SK-N-SH (cell line): ENCODE measurements at regions not wholly inside any gene's neighbourhood (a gene's known extent, or its start where the extent isn't known, plus 50 kb on each side); places are given as distances from the start of the nearest gene placed in this dataset.

Experiments used
- CTCF ChIA-PET: fragments of 300-600, 350-600 bp; formaldehyde crosslinking; extraction: SDS; loops from one replicate; lab custom pipeline; 2021; lab: Yijun Ruan, JAX
- POLR2A ChIA-PET: fragments of 350-600 bp; sonication (Branson Sonifier 250); formaldehyde crosslinking; extraction: SDS; loops from one replicate; lab custom pipeline; 2020; ENCODE audit warnings: antibody characterized with exemption, inconsistent platforms; lab: Yijun Ruan, JAX
- DNase-seq: peaks from one replicate; pipeline ENCODE4 v3.0.0; 2012
- H2AFZ ChIP-seq: fragments of 200-600 bp; sonication (generic); 2 replicates; pipeline ENCODE4 v1.8.1; 2016; ENCODE audit warnings: antibody characterized with exemption, mild to moderate bottlenecking, low read depth
- H3F3A ChIP-seq: fragments of 200-600 bp; sonication (generic); replicated peaks from 2 replicates; pipeline ENCODE3; 2016; ENCODE audit warnings: antibody characterized with exemption, mild to moderate bottlenecking; ENCODE audit not compliant: insufficient read depth
- H3K27ac ChIP-seq, 2 experiments: fragments of 200-500 bp in 1 of 2; fragments of 200-600 bp in 1 of 2; sonication (Bioruptor generic) in 1 of 2; sonication (generic), shearing (Covaris generic) in 1 of 2; 2 replicates each; pipeline versions ENCODE4 v1.5.1 to v1.6.1; 2014 to 2016; ENCODE audit warnings: low read depth in 2 of 2, inconsistent platforms in 1 of 2, low read length in 1 of 2, mild to moderate bottlenecking in 1 of 2, mixed read lengths in 1 of 2
- H3K27me3 ChIP-seq: fragments of 200-600 bp; sonication (generic), shearing (Covaris generic); 2 replicates; pipeline ENCODE4 v1.6.1; 2016; ENCODE audit warnings: mixed run types; ENCODE audit not compliant: insufficient read depth
- H3K36me3 ChIP-seq, 2 experiments: fragments of 200-500 bp in 1 of 2; fragments of 200-600 bp in 1 of 2; sonication (Bioruptor generic) in 1 of 2; sonication (generic) in 1 of 2; replicated peaks in 1 of 2; 2 replicates each; pipeline versions ENCODE3 to v1.5.1; 2014 to 2016; ENCODE audit warnings: low read length in 1 of 2, mild to moderate bottlenecking in 1 of 2; ENCODE audit not compliant: insufficient read depth in 2 of 2, control insufficient read depth in 1 of 2
- H3K4me1 ChIP-seq, 2 experiments: fragments of 200-500 bp in 1 of 2; fragments of 200-600 bp in 1 of 2; sonication (Bioruptor generic) in 1 of 2; sonication (generic), shearing (Covaris generic) in 1 of 2; 2 replicates each; pipeline versions ENCODE4 v1.5.1 to v1.6.1; 2014 to 2016; ENCODE audit warnings: low read depth in 1 of 2, low read length in 1 of 2, mixed run types in 1 of 2; ENCODE audit not compliant: insufficient read depth in 2 of 2, control insufficient read depth in 1 of 2
- H3K4me2 ChIP-seq: fragments of 200-600 bp; sonication (generic), shearing (Covaris generic); 2 replicates; pipeline ENCODE4 v1.6.1; 2017; ENCODE audit warnings: mixed run types
- H3K4me3 ChIP-seq, 2 experiments: fragments of 200-500 bp in 1 of 2; fragments of 200-600 bp in 1 of 2; sonication (Bioruptor generic) in 1 of 2; sonication (generic), shearing (Covaris generic) in 1 of 2; 2 replicates each; pipeline versions ENCODE4 v1.5.1 to v1.8.1; 2014 to 2016; ENCODE audit warnings: low read depth in 2 of 2, inconsistent platforms in 1 of 2, low read length in 1 of 2, mild to moderate bottlenecking in 1 of 2, mixed read lengths in 1 of 2, moderate library complexity in 1 of 2
- H3K79me2 ChIP-seq: fragments of 200-600 bp; sonication (generic); 2 replicates; pipeline ENCODE4 v1.8.1; 2017; ENCODE audit warnings: mild to moderate bottlenecking; ENCODE audit not compliant: insufficient read depth
- H3K9ac ChIP-seq: fragments of 200-600 bp; sonication (generic); 2 replicates; pipeline ENCODE4 v1.6.1; 2017; ENCODE audit warnings: mixed run types
- H3K9me2 ChIP-seq: fragments of 200-600 bp; sonication (generic); 2 replicates; pipeline ENCODE4 v1.6.1; 2017; ENCODE audit warnings: mixed run types
- H3K9me3 ChIP-seq: fragments of 200-600 bp; sonication (generic); 2 replicates; pipeline ENCODE4 v1.6.1; 2017; ENCODE audit warnings: mixed run types, mild to moderate bottlenecking, moderate library complexity
- H4K20me1 ChIP-seq: fragments of 200-600 bp; sonication (generic); 2 replicates; pipeline ENCODE4 v1.6.1; 2017; ENCODE audit warnings: mild to moderate bottlenecking, mixed run types; ENCODE audit not compliant: insufficient read depth
- ELF1 ChIP-seq: IDR thresholded peaks from 2 replicates; pipeline ENCODE4 v1.4.0; 2012
- EP300 ChIP-seq, 2 experiments: IDR thresholded peaks; 2 replicates each; pipeline versions ENCODE4 v1.4.0 to v1.6.1; 2012; ENCODE audit warnings: borderline replicate concordance in 1 of 2, low read depth in 1 of 2, low read length in 1 of 2
- EZH2phosphoT487 ChIP-seq: fragments of 200-600 bp; sonication (generic); IDR thresholded peaks from 2 replicates; pipeline ENCODE4 v1.6.1; 2017; ENCODE audit warnings: low read depth, mixed run types, mild to moderate bottlenecking, antibody characterized with exemption, moderate library complexity, borderline replicate concordance
- FOXJ3 ChIP-seq: sonication (generic); formaldehyde crosslinking; IDR thresholded peaks from 2 replicates; pipeline ENCODE4 v1.5.1; 2020; ENCODE audit warnings: mild to moderate bottlenecking, missing genetic modification reagents
- FOXM1 ChIP-seq: IDR thresholded peaks from 2 replicates; pipeline ENCODE4 v1.4.0; 2012; ENCODE audit warnings: low read depth, mild to moderate bottlenecking
- GABPA ChIP-seq: IDR thresholded peaks from 2 replicates; pipeline ENCODE4 v1.4.0; 2012; ENCODE audit warnings: low read depth, mild to moderate bottlenecking
- MEF2A ChIP-seq: IDR thresholded peaks from 2 replicates; pipeline ENCODE4 v1.4.0; 2012; ENCODE audit warnings: low read depth, borderline replicate concordance
- MXI1 ChIP-seq: IDR thresholded peaks from 2 replicates; pipeline ENCODE4 v1.6.1; 2012; ENCODE audit warnings: mild to moderate bottlenecking, low read depth, low read length, improper control_type of control experiment
- NFIC ChIP-seq: IDR thresholded peaks from 2 replicates; pipeline ENCODE4 v1.4.0; 2012; ENCODE audit warnings: borderline replicate concordance
- POLR2AphosphoS5 ChIP-seq: IDR thresholded peaks from 2 replicates; pipeline ENCODE4 v1.6.1; 2012; ENCODE audit warnings: low read depth, low read length
- RCOR1 ChIP-seq: fragments of 150-350 bp; IDR thresholded peaks from 2 replicates; pipeline ENCODE4 v1.6.1; 2017; ENCODE audit warnings: antibody characterized with exemption, low read length
- RFX5 ChIP-seq: IDR thresholded peaks from 2 replicates; pipeline ENCODE4 v1.6.1; 2012; ENCODE audit warnings: mild to moderate bottlenecking, improper control_type of control experiment, low read length
- RXRA ChIP-seq: IDR thresholded peaks from 2 replicates; pipeline ENCODE4 v1.4.0; 2012; ENCODE audit warnings: low read depth, mild to moderate bottlenecking, borderline replicate concordance
- TAF1 ChIP-seq: IDR thresholded peaks from 2 replicates; pipeline ENCODE4 v1.6.1; 2012; ENCODE audit warnings: low read depth, mild to moderate bottlenecking, low read length, moderate library complexity, borderline replicate concordance
- WGBS: methylation state at CpG from one replicate; pipeline ENCODE4 v1.1.6; 2017; ENCODE audit warnings: low lambda C conversion rate; 5-methylcytosine and 5-hydroxymethylcytosine counted together
- TF ChIP-seq, protein P1 (sequence below): IDR thresholded peaks from 2 replicates; pipeline ENCODE4 v1.4.0; 2012; ENCODE audit warnings: low read depth
- TF ChIP-seq, protein P2 (sequence below): fragments of 150-350 bp; IDR thresholded peaks from 2 replicates; pipeline ENCODE4 v1.6.1; 2016; ENCODE audit warnings: mild to moderate bottlenecking, low read depth, low read length
- TF ChIP-seq, protein P3 (sequence below): IDR thresholded peaks from 2 replicates; pipeline ENCODE4 v1.4.0; 2012; ENCODE audit warnings: low read depth, borderline replicate concordance
- TF ChIP-seq, protein P4 (sequence below): fragments of 150-350 bp; IDR thresholded peaks from 2 replicates; pipeline ENCODE4 v1.6.1; 2017; ENCODE audit warnings: antibody characterized with exemption, low read length, low read depth, borderline replicate concordance
- TF ChIP-seq, protein P5 (sequence below): fragments of 200-600 bp; sonication (generic); IDR thresholded peaks from 2 replicates; pipeline ENCODE4 v1.6.1; 2017; ENCODE audit warnings: antibody characterized with exemption, mild to moderate bottlenecking, moderate library complexity
- TF ChIP-seq, protein P6 (sequence below): IDR thresholded peaks from 2 replicates; pipeline ENCODE4; 2012

DNA sequence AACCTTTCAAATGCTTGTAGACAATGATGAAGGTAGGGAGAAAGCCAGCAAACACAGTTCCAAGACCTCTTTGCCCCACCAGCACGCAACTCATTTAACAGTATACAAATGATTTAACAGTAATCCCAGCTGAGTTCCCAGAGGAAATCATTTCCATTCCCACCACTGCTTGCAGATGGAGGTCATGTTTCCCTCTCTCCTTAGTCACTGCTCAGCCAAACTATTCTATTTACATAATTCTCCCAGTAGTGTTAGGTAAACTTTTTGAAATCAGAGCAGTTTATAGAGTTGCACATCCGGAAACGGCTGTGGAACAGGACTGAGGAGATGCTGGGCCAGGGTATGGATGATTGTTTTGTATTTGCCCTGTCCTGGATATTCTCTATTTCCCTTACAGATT, 328.5 kb downstream of the FIGN start:
- Histone ChIP-seq H3F3A (no peaks in the 10 kb centered on the region), H3K9me2 (no peaks in the 10 kb centered on the region), H3K4me2 (no peak overlapping the region), H3K9ac (no peak overlapping the region), H3K27me3 (no peaks in the 10 kb centered on the region), H3K4me1 (no peaks in the 10 kb centered on the region), H2AFZ (no peak overlapping the region), H3K27ac (no peak overlapping the region), H4K20me1 (no peaks in the 10 kb centered on the region), H3K9me3 (no peaks in the 10 kb centered on the region), H3K79me2 (no peaks in the 10 kb centered on the region), H3K36me3 (no peaks in the 10 kb centered on the region), H3K4me3 (no peak overlapping the region)
- CTCF ChIA-PET: no interaction called here
- POLR2A ChIA-PET: no interaction called here
- 81% methylated on average over 3 of the region's 3 CpGs for WGBS
- TF ChIP-seq RXRA: no peak
- TF ChIP-seq EZH2phosphoT487: no peak
- TF ChIP-seq, protein P1, sequence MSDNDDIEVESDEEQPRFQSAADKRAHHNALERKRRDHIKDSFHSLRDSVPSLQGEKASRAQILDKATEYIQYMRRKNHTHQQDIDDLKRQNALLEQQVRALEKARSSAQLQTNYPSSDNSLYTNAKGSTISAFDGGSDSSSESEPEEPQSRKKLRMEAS: no peak
- TF ChIP-seq, protein P2, sequence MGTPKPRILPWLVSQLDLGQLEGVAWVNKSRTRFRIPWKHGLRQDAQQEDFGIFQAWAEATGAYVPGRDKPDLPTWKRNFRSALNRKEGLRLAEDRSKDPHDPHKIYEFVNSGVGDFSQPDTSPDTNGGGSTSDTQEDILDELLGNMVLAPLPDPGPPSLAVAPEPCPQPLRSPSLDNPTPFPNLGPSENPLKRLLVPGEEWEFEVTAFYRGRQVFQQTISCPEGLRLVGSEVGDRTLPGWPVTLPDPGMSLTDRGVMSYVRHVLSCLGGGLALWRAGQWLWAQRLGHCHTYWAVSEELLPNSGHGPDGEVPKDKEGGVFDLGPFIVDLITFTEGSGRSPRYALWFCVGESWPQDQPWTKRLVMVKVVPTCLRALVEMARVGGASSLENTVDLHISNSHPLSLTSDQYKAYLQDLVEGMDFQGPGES: no peak
- no peak for TF ChIP-seq RFX5
- no peak for TF ChIP-seq ELF1
- no peak for TF ChIP-seq POLR2AphosphoS5
- no peak for TF ChIP-seq GABPA
- no peak for DNase-seq

DNA sequence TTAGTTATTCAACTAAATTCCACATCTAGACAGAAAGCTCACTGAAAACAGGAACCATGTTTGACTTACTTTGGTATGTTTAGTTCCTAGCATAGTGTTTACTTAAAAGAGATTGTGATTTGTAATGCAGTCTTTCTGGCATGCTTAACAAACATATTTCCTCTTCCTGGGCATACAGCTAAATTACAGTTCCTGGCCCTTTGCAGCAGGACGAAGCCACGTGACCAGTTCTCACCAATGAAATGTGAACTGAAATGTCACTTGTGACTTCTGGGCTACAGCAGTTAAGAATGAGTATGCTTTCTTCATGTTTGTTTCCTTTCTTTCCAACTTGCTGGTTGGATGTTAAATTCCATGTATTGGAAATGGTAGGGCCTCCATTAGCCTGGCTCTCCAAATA, 330.5 kb downstream of the FIGN start:
- POLR2A ChIA-PET: no interaction called here
- WGBS: 76% methylated on average over 2 of the region's 2 CpGs
- no peak for TF ChIP-seq RFX5
- TF ChIP-seq, protein P3, sequence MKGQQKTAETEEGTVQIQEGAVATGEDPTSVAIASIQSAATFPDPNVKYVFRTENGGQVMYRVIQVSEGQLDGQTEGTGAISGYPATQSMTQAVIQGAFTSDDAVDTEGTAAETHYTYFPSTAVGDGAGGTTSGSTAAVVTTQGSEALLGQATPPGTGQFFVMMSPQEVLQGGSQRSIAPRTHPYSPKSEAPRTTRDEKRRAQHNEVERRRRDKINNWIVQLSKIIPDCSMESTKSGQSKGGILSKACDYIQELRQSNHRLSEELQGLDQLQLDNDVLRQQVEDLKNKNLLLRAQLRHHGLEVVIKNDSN: no peak
- no peak for TF ChIP-seq RCOR1
- no peak for TF ChIP-seq FOXJ3 (CRISPR knock-in tag)
- no peak for TF ChIP-seq GABPA
- TF ChIP-seq, protein P4, sequence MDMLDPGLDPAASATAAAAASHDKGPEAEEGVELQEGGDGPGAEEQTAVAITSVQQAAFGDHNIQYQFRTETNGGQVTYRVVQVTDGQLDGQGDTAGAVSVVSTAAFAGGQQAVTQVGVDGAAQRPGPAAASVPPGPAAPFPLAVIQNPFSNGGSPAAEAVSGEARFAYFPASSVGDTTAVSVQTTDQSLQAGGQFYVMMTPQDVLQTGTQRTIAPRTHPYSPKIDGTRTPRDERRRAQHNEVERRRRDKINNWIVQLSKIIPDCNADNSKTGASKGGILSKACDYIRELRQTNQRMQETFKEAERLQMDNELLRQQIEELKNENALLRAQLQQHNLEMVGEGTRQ: no peak
- TF ChIP-seq, protein P5, sequence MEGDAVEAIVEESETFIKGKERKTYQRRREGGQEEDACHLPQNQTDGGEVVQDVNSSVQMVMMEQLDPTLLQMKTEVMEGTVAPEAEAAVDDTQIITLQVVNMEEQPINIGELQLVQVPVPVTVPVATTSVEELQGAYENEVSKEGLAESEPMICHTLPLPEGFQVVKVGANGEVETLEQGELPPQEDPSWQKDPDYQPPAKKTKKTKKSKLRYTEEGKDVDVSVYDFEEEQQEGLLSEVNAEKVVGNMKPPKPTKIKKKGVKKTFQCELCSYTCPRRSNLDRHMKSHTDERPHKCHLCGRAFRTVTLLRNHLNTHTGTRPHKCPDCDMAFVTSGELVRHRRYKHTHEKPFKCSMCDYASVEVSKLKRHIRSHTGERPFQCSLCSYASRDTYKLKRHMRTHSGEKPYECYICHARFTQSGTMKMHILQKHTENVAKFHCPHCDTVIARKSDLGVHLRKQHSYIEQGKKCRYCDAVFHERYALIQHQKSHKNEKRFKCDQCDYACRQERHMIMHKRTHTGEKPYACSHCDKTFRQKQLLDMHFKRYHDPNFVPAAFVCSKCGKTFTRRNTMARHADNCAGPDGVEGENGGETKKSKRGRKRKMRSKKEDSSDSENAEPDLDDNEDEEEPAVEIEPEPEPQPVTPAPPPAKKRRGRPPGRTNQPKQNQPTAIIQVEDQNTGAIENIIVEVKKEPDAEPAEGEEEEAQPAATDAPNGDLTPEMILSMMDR: no peak
- TF ChIP-seq, protein P6, sequence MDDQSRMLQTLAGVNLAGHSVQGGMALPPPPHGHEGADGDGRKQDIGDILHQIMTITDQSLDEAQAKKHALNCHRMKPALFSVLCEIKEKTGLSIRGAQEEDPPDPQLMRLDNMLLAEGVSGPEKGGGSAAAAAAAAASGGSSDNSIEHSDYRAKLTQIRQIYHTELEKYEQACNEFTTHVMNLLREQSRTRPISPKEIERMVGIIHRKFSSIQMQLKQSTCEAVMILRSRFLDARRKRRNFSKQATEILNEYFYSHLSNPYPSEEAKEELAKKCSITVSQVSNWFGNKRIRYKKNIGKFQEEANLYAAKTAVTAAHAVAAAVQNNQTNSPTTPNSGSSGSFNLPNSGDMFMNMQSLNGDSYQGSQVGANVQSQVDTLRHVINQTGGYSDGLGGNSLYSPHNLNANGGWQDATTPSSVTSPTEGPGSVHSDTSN: no peak
- TF ChIP-seq, protein P1: no peak
- no peak for TF ChIP-seq NFIC
- TF ChIP-seq FOXM1: no peak
- no peak for TF ChIP-seq TAF1
- no peak for TF ChIP-seq MXI1
- TF ChIP-seq MEF2A: no peak
- TF ChIP-seq, protein P2: no peak
- TF ChIP-seq EZH2phosphoT487: no peak
- TF ChIP-seq EP300 (IDR thresholded peaks at IDR 0.05; ENCODE audit: borderline replicate concordance in 1 of 2, low read depth in 1 of 2, low read length in 1 of 2): no peak

More for the DNA sequence above, 330.5 kb downstream of the FIGN start:
- H3K79me2 ChIP-seq: no peaks in the 10 kb centered on the region
- H4K20me1 ChIP-seq: no peaks in the 10 kb centered on the region
- DNase-seq: no peak
- H3K4me1 ChIP-seq: no peaks in the 10 kb centered on the region
- no peaks in the 10 kb centered on the region for H3K9me2 ChIP-seq
- H3K27ac ChIP-seq: no peak overlapping the region
- no peaks in the 10 kb centered on the region for H3K9me3 ChIP-seq
- H3K4me3 ChIP-seq: no peak overlapping the region
- no peak overlapping the region for H2AFZ ChIP-seq
- no peak overlapping the region for H3K9ac ChIP-seq
- H3K4me2 ChIP-seq: no peak overlapping the region
- no peaks in the 10 kb centered on the region for H3F3A ChIP-seq
- no peaks in the 10 kb centered on the region for H3K27me3 ChIP-seq
- CTCF ChIA-PET: interaction anchor here (1.3 kb wide), 1 partner anchor 10 kb away, joined by 3 read pairs; no protein-coding TSS in a partner anchor
- H3K36me3 ChIP-seq: no peaks in the 10 kb centered on the region
